K562 (cell line): ENCODE measurements at regions not wholly inside any gene's neighbourhood (a gene's known extent, or its start where the extent isn't known, plus 50 kb on each side); places are given as distances from the start of the nearest gene placed in this dataset.

Source experiments
- HDGF ChIP-seq: fragments of 450-650 bp; IDR thresholded peaks from 2 replicates; pipeline ENCODE4 v1.6.1; 2016
- KDM1A ChIP-seq, 2 experiments: fragments of 450-650 bp; IDR thresholded peaks; 2 replicates each; pipeline ENCODE4 v1.6.1; 2016; ENCODE audit warnings: mild to moderate bottlenecking in 2 of 2
- MAFK ChIP-seq: IDR thresholded peaks from 2 replicates; pipeline ENCODE4 v1.6.1; 2011; ENCODE audit warnings: low read length, improper control_type of control experiment

- TF ChIP-seq HDGF (no peak), KDM1A (IDR thresholded peaks at IDR 0.05) (no peak), MAFK (no peak)
These were observed 275.7 kb upstream of the SPRED2 start for GRCh38 chr2:65708086-65708485.
